HL-60 (cell line): ENCODE measurements at regions not wholly inside any gene's neighbourhood (a gene's known extent, or its start where the extent isn't known, plus 50 kb on each side); places are given as distances from the start of the nearest gene placed in this dataset.
"Not testable (repeated sequence)": the region's sequence is repeated elsewhere in the genome, so short reads cannot be mapped to it uniquely, and the experiment has no call there.

Source experiments
- DNase-seq, 2 experiments: peaks; one replicate each; pipeline ENCODE4 v3.0.0-alpha.2; 2010 to 2020; ENCODE audit warnings: low read depth in 1 of 2, low spot score in 1 of 2
- H3K27ac ChIP-seq: fragments of 250-450 bp; sonication (Bioruptor Pico); replicated peaks from 2 replicates; pipeline ENCODE4 v1.5.1; 2020; ENCODE audit warnings: mild to moderate bottlenecking, moderate library complexity
- H3K27me3 ChIP-seq: fragments of 250-450 bp; sonication (Bioruptor Pico); 2 replicates; pipeline ENCODE4 v1.5.1; 2021; ENCODE audit warnings: mild to moderate bottlenecking, moderate library complexity; ENCODE audit not compliant: insufficient read depth, poor library complexity, severe bottlenecking
- H3K4me3 ChIP-seq: replicated peaks from 2 replicates; pipeline ENCODE4 v1.5.1; 2011; ENCODE audit warnings: mild to moderate bottlenecking, control low read depth, low read length; ENCODE audit not compliant: insufficient read depth
- CTCF ChIP-seq: IDR thresholded peaks from one replicate; pipeline ENCODE4 v1.5.1; 2011; ENCODE audit warnings: low read length, control low read depth, inconsistent platforms; ENCODE audit not compliant: insufficient read depth
- GABPA ChIP-seq: IDR thresholded peaks from 2 replicates; pipeline ENCODE4 v1.6.1; 2012; ENCODE audit warnings: low read depth
- POLR2AphosphoS5 ChIP-seq: IDR thresholded peaks from 2 replicates; pipeline ENCODE4 v1.6.1; 2012; ENCODE audit warnings: low read depth
- SPI1 ChIP-seq: IDR thresholded peaks from 2 replicates; pipeline ENCODE4 v1.6.1; 2012; ENCODE audit warnings: low read depth, mild to moderate bottlenecking, borderline replicate concordance
- TF ChIP-seq, protein P1 (sequence below): IDR thresholded peaks from 2 replicates; pipeline ENCODE4 v1.6.1; 2012; ENCODE audit warnings: low read depth; ENCODE audit not compliant: insufficient replicate concordance

GRCh38 chr7:47069385-47070076 lies 512.4 kb downstream of the TNS3 start:
- Histone ChIP-seq H3K4me3 (no peak overlapping the region), H3K27ac (no peak overlapping the region), H3K27me3 (no peaks in the 10 kb centered on the region)
- TF ChIP-seq SPI1: no peak
- DNase-seq: no peak

DNA sequence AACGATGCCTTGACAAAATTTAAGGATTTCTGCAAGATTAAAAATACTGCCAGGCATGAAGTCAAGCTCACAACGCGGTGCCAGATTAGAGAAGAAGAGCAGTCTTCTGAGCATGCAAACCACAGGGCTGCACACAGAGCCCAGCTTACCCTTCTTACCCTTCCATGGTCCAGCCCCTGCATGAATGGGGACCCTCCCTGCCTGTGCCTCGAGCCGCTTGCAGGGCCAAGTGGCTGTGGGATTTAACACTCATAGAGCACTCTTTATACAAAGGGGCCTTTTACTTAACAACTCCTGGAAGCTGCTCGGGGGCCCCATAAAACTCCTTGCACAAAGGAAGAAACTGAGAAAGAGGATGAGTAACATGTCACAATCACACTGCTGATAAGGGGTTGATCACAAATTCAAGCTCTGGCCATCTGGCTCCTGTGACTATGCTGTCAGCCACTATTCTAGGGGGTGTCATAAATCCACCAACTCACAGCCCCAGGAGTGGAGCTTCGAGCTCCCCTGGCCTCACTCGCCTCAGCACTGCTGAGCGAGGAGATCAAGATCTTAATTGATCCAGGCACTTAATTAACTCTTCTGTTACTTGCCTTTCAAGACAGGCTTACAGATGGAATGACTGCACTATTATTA lies 514.8 kb downstream of the TNS3 start:
- no peaks in the 10 kb centered on the region for H3K27me3 ChIP-seq
- TF ChIP-seq POLR2AphosphoS5 (no peak), CTCF (no peak), GABPA (no peak)
- H3K27ac ChIP-seq: no peak overlapping the region
- no peak for DNase-seq
- H3K4me3 ChIP-seq: no peak overlapping the region

- TF ChIP-seq, protein P1, sequence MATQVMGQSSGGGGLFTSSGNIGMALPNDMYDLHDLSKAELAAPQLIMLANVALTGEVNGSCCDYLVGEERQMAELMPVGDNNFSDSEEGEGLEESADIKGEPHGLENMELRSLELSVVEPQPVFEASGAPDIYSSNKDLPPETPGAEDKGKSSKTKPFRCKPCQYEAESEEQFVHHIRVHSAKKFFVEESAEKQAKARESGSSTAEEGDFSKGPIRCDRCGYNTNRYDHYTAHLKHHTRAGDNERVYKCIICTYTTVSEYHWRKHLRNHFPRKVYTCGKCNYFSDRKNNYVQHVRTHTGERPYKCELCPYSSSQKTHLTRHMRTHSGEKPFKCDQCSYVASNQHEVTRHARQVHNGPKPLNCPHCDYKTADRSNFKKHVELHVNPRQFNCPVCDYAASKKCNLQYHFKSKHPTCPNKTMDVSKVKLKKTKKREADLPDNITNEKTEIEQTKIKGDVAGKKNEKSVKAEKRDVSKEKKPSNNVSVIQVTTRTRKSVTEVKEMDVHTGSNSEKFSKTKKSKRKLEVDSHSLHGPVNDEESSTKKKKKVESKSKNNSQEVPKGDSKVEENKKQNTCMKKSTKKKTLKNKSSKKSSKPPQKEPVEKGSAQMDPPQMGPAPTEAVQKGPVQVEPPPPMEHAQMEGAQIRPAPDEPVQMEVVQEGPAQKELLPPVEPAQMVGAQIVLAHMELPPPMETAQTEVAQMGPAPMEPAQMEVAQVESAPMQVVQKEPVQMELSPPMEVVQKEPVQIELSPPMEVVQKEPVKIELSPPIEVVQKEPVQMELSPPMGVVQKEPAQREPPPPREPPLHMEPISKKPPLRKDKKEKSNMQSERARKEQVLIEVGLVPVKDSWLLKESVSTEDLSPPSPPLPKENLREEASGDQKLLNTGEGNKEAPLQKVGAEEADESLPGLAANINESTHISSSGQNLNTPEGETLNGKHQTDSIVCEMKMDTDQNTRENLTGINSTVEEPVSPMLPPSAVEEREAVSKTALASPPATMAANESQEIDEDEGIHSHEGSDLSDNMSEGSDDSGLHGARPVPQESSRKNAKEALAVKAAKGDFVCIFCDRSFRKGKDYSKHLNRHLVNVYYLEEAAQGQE: no peak
- TF ChIP-seq GABPA (no peak), POLR2AphosphoS5 (no peak), SPI1 (no peak), CTCF (no peak)
- no peaks in the 10 kb centered on the region for H3K27me3 ChIP-seq
- H3K4me3 ChIP-seq: no peak overlapping the region
- H3K27ac ChIP-seq: no peak overlapping the region
- no peak for DNase-seq
These were observed 525.2 kb downstream of the TNS3 start for GRCh38 chr7:47056731-47057130.

GRCh38 chr7:47052541-47053208 lies 529.2 kb downstream of the TNS3 start:
- not testable (repeated sequence) for H3K27ac ChIP-seq, DNase-seq, H3K4me3 ChIP-seq, H3K27me3 ChIP-seq

GRCh38 chr7:47049234-47049774 lies 532.6 kb downstream of the TNS3 start:
- Histone ChIP-seq H3K4me3 (no peak overlapping the region), H3K27ac (no peak overlapping the region), H3K27me3 (no peaks in the 10 kb centered on the region)
- DNase-seq: no peak
- no peak for TF ChIP-seq POLR2AphosphoS5
- TF ChIP-seq CTCF: no peak
- TF ChIP-seq GABPA: no peak
- TF ChIP-seq, protein P1: no peak
- no peak for TF ChIP-seq SPI1
